ENCODE measurements at regions not wholly inside any gene's neighbourhood (a gene's known extent, or its start where the extent isn't known, plus 50 kb on each side); places are given as distances from the start of the nearest gene placed in this dataset.

GRCh38 chr15:87387766-87388165, 868.8 kb downstream of the NTRK3 start:
- no peak for TF ChIP-seq CTCF (IDR thresholded peaks at IDR 0.05)
- DNase-seq: no peak
- Mint-ChIP-seq H3K36me3 (ENCODE audit: low read depth) (no peaks in the 10 kb centered on the region), H3K4me3 (no peak overlapping the region), H3K27me3 (ENCODE audit: low read depth, poor library complexity) (no peaks in the 10 kb centered on the region), H3K27ac (no peak overlapping the region), H3K4me1 (peaks cover 7% of the 10 kb centered on the region), H3K9me3 (peaks cover 5% of the 10 kb centered on the region)

- no peak for DNase-seq
- H3K27me3 Mint-ChIP-seq (ENCODE audit: low read depth, poor library complexity): peaks cover 8% of the 10 kb centered on the region
- H3K27ac Mint-ChIP-seq: no peak overlapping the region
- H3K9me3 Mint-ChIP-seq: peaks cover 74% of the 10 kb centered on the region
- no peaks in the 10 kb centered on the region for H3K4me1 Mint-ChIP-seq
- no peak for TF ChIP-seq CTCF (IDR thresholded peaks at IDR 0.05)
- H3K4me3 Mint-ChIP-seq: no peak overlapping the region
- H3K36me3 Mint-ChIP-seq (ENCODE audit: low read depth): peaks cover 6% of the 10 kb centered on the region
Measured at GRCh38 chr15:87374339-87374738, 882.2 kb downstream of the NTRK3 start.

- H3K4me3 Mint-ChIP-seq: no peak overlapping the region
- no peak for DNase-seq
- no peak overlapping the region for H3K27ac Mint-ChIP-seq
- no peaks in the 10 kb centered on the region for H3K36me3 Mint-ChIP-seq (ENCODE audit: low read depth)
- H3K27me3 Mint-ChIP-seq (ENCODE audit: low read depth, poor library complexity): peaks cover 14% of the 10 kb centered on the region
- H3K4me1 Mint-ChIP-seq: no peaks in the 10 kb centered on the region
- peaks cover 36% of the 10 kb centered on the region for H3K9me3 Mint-ChIP-seq
- no peak for TF ChIP-seq CTCF (IDR thresholded peaks at IDR 0.05)
Measured at GRCh38 chr15:87369269-87369668, 887.3 kb downstream of the NTRK3 start.

- TF ChIP-seq CTCF (IDR thresholded peaks at IDR 0.05): no peak
- Mint-ChIP-seq H3K36me3 (ENCODE audit: low read depth) (no peaks in the 10 kb centered on the region), H3K27me3 (ENCODE audit: low read depth, poor library complexity) (peaks cover 14% of the 10 kb centered on the region), H3K4me1 (no peaks in the 10 kb centered on the region), H3K4me3 (no peak overlapping the region), H3K9me3 (peaks cover 36% of the 10 kb centered on the region), H3K27ac (no peak overlapping the region)
- DNase-seq: no peak
Measured at GRCh38 chr15:87368511-87368910, 888.0 kb downstream of the NTRK3 start.

GRCh38 chr15:87365186-87365585, 891.4 kb downstream of the NTRK3 start:
- no peak overlapping the region for H3K27ac Mint-ChIP-seq
- no peaks in the 10 kb centered on the region for H3K36me3 Mint-ChIP-seq (ENCODE audit: low read depth)
- H3K9me3 Mint-ChIP-seq: peaks cover 12% of the 10 kb centered on the region
- TF ChIP-seq CTCF (IDR thresholded peaks at IDR 0.05): no peak
- DNase-seq: no peak
- H3K4me1 Mint-ChIP-seq: no peaks in the 10 kb centered on the region
- H3K4me3 Mint-ChIP-seq: no peak overlapping the region
- H3K27me3 Mint-ChIP-seq (ENCODE audit: low read depth, poor library complexity): peaks cover 7% of the 10 kb centered on the region

GRCh38 chr15:87362531-87362930, 894.0 kb downstream of the NTRK3 start:
- Mint-ChIP-seq H3K9me3 (no peaks in the 10 kb centered on the region), H3K27ac (no peak overlapping the region), H3K4me1 (peaks cover 3% of the 10 kb centered on the region), H3K4me3 (no peak overlapping the region), H3K36me3 (ENCODE audit: low read depth) (no peaks in the 10 kb centered on the region), H3K27me3 (ENCODE audit: low read depth, poor library complexity) (peaks cover 4% of the 10 kb centered on the region)
- TF ChIP-seq CTCF (IDR thresholded peaks at IDR 0.05): no peak
- no peak for DNase-seq

Data from nephron progenitor cell (in vitro differentiated cells).